RWPE2 (cell line): ENCODE measurements at regions not wholly inside any gene's neighbourhood (a gene's known extent, or its start where the extent isn't known, plus 50 kb on each side); places are given as distances from the start of the nearest gene placed in this dataset.

Experiments used
- ATAC-seq: fragments of 200-7000 bp; cut with Tn5 transposase; 3 replicates; pipeline ENCODE4 v1.9.1; 2021; ENCODE audit warnings: low read depth
- DNase-seq: peaks from one replicate; pipeline ENCODE4 v3.0.0-alpha.2; 2020; ENCODE audit warnings: low spot score
- H3K27ac ChIP-seq: fragments of 450-650 bp; 2 replicates; pipeline ENCODE4 v1.5.1; 2017; ENCODE audit warnings: mild to moderate bottlenecking; ENCODE audit not compliant: poor library complexity, severe bottlenecking
- H3K27me3 ChIP-seq: fragments of 250-450 bp; sonication (Bioruptor Pico); 2 replicates; pipeline ENCODE4 v1.5.1; 2021; ENCODE audit warnings: mild to moderate bottlenecking, moderate library complexity; ENCODE audit not compliant: insufficient read depth, poor library complexity, severe bottlenecking
- H3K36me3 ChIP-seq: fragments of 250-450 bp; sonication (Bioruptor Pico); 2 replicates; pipeline ENCODE4 v1.5.1; 2020; ENCODE audit warnings: low read depth, mild to moderate bottlenecking, moderate library complexity
- H3K4me1 ChIP-seq: fragments of 250-450 bp; sonication (Bioruptor Pico); 2 replicates; pipeline ENCODE4 v1.5.1; 2021; ENCODE audit warnings: mild to moderate bottlenecking, moderate library complexity; ENCODE audit not compliant: insufficient read depth, poor library complexity, severe bottlenecking
- H3K4me3 ChIP-seq: fragments of 250-450 bp; sonication (Bioruptor Pico); 2 replicates; pipeline ENCODE4 v1.5.1; 2021; ENCODE audit warnings: mild to moderate bottlenecking, moderate library complexity; ENCODE audit not compliant: severe bottlenecking
- H3K9me3 ChIP-seq: fragments of 250-450 bp; sonication (Bioruptor Pico); 2 replicates; pipeline ENCODE4 v1.5.1; 2021; ENCODE audit warnings: mild to moderate bottlenecking, moderate library complexity; ENCODE audit not compliant: severe bottlenecking
- CTCF ChIP-seq: fragments of 450-650 bp; IDR thresholded peaks from one replicate; pipeline ENCODE4 v1.5.1; 2017; ENCODE audit warnings: mild to moderate bottlenecking, moderate library complexity; ENCODE audit not compliant: poor library complexity, severe bottlenecking

- Histone ChIP-seq H3K36me3 (no peaks in the 10 kb centered on the region), H3K4me3 (no peak overlapping the region), H3K27ac (no peak overlapping the region), H3K4me1 (no peaks in the 10 kb centered on the region), H3K9me3 (no peaks in the 10 kb centered on the region), H3K27me3 (no peaks in the 10 kb centered on the region)
- DNase-seq: no peak
- TF ChIP-seq CTCF: no peak
- ATAC-seq: no peak
Observed at GRCh38 chr20:52473186-52473585, 281.6 kb upstream of the ZFP64 start.

- no peaks in the 10 kb centered on the region for H3K27me3 ChIP-seq
- TF ChIP-seq CTCF: no peak
- no peaks in the 10 kb centered on the region for H3K36me3 ChIP-seq
- DNase-seq: no peak
- no peaks in the 10 kb centered on the region for H3K4me1 ChIP-seq
- no peak for ATAC-seq
- no peaks in the 10 kb centered on the region for H3K9me3 ChIP-seq
- no peak overlapping the region for H3K4me3 ChIP-seq
- H3K27ac ChIP-seq: no peak overlapping the region
Observed at GRCh38 chr20:52470561-52470960, 279.0 kb upstream of the ZFP64 start.

GRCh38 chr20:52469128-52469527 lies 277.5 kb upstream of the ZFP64 start:
- ATAC-seq (peak; percentile 67), DNase-seq (no peak)
- no peaks in the 10 kb centered on the region for H3K27me3 ChIP-seq
- no peaks in the 10 kb centered on the region for H3K9me3 ChIP-seq
- no peak overlapping the region for H3K4me3 ChIP-seq
- no peaks in the 10 kb centered on the region for H3K4me1 ChIP-seq
- H3K36me3 ChIP-seq: no peaks in the 10 kb centered on the region
- H3K27ac ChIP-seq: no peak overlapping the region
- peak; percentile 40 for TF ChIP-seq CTCF

GRCh38 chr20:52465991-52466390 lies 274.4 kb upstream of the ZFP64 start:
- Histone ChIP-seq H3K9me3 (no peaks in the 10 kb centered on the region), H3K36me3 (no peaks in the 10 kb centered on the region), H3K27me3 (peaks cover 2% of the 10 kb centered on the region), H3K27ac (no peak overlapping the region), H3K4me3 (no peak overlapping the region), H3K4me1 (no peaks in the 10 kb centered on the region)
- no peak for DNase-seq
- no peak for ATAC-seq
- no peak for TF ChIP-seq CTCF

- DNase-seq (no peak), ATAC-seq (no peak)
- TF ChIP-seq CTCF: no peak
- H3K4me3 ChIP-seq: no peak overlapping the region
- peaks cover 2% of the 10 kb centered on the region for H3K27me3 ChIP-seq
- no peaks in the 10 kb centered on the region for H3K36me3 ChIP-seq
- no peaks in the 10 kb centered on the region for H3K4me1 ChIP-seq
- H3K27ac ChIP-seq: no peak overlapping the region
- no peaks in the 10 kb centered on the region for H3K9me3 ChIP-seq
Observed at GRCh38 chr20:52461582-52461981, 270.0 kb upstream of the ZFP64 start.
